ACC112 (cell line): ENCODE measurements at regions not wholly inside any gene's neighbourhood (a gene's known extent, or its start where the extent isn't known, plus 50 kb on each side); places are given as distances from the start of the nearest gene placed in this dataset.
A peak's percentile ranks its signal among the peaks of the same experiment; 100 is the strongest.
"Not testable (repeated sequence)": the region's sequence is repeated elsewhere in the genome, so short reads cannot be mapped to it uniquely, and the experiment has no call there.

ENCODE experiments used
- H2AFZ ChIP-seq: fragments of 200-600 bp; sonication (generic); one replicate; pipeline ENCODE4 v1.6.0; 2017; ENCODE audit warnings: antibody characterized with exemption, low read length; ENCODE audit not compliant: unreplicated experiment
- H3K27ac ChIP-seq: fragments of 200-600 bp; sonication (generic); 2 replicates; pipeline ENCODE4 v1.5.1; 2014; ENCODE audit warnings: low read depth, mild to moderate bottlenecking, antibody characterized with exemption, low read length, moderate library complexity
- H3K27me3 ChIP-seq: fragments of 200-600 bp; sonication (generic); 2 replicates; pipeline ENCODE4 v1.6.1; 2014; ENCODE audit warnings: mild to moderate bottlenecking, antibody characterized with exemption, low read length, moderate library complexity, mixed read lengths; ENCODE audit not compliant: insufficient read depth
- H3K36me3 ChIP-seq: fragments of 200-600 bp; sonication (generic); 2 replicates; pipeline ENCODE4 v1.6.1; 2016; ENCODE audit warnings: mild to moderate bottlenecking, antibody characterized with exemption, low read length, moderate library complexity, mixed read lengths; ENCODE audit not compliant: insufficient read depth
- H3K4me1 ChIP-seq: fragments of 200-600 bp; sonication (generic); one replicate; pipeline ENCODE4 v1.6.1; 2016; ENCODE audit warnings: low read length, mixed read lengths; ENCODE audit not compliant: insufficient read depth, unreplicated experiment, control insufficient read depth
- H3K4me3 ChIP-seq: fragments of 200-600 bp; sonication (generic); 2 replicates; pipeline ENCODE4 v1.5.1; 2014; ENCODE audit warnings: mild to moderate bottlenecking, low read depth, low read length
- H3K79me2 ChIP-seq: fragments of 200-600 bp; sonication (generic); one replicate; pipeline ENCODE4 v1.6.0; 2016; ENCODE audit warnings: low read length; ENCODE audit not compliant: control insufficient read depth, unreplicated experiment, insufficient read depth

DNA sequence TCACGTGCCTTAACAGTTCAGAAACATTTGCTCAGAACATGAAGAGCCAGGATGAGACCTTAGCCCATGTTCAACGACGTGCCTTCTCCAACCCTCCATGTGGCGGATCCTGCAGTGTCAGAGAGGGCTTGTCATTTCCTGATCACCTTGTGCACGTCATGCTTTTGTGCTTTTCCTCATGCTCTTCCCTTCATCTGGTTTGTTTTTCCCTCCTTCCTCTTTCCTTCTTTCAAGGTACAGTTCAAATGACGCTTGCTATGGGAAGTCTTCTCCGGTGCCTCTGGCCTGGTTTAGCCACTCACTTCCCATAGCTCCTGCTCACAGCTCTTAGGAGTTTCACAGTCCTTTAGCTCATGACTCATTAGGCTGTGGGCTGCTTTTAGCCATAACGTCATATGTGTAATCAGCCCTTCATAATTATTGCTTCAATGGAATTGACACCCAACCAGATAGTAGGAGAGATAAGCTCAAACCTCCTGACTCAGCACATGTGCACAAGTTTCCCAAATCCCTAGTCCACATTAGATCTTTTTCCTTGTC, 102.7 kb upstream of the CNKSR3 start:
- Histone ChIP-seq H2AFZ (no peak overlapping the region), H3K4me1 (peaks cover 3% of the 10 kb centered on the region), H3K4me3 (no peak overlapping the region), H3K27ac (no peak overlapping the region), H3K27me3 (no peaks in the 10 kb centered on the region), H3K79me2 (no peaks in the 10 kb centered on the region), H3K36me3 (no peaks in the 10 kb centered on the region)

GRCh38 chr6:154614101-154614500, 103.6 kb upstream of the CNKSR3 start:
- H3K27ac ChIP-seq, result no peak overlapping the region

DNA sequence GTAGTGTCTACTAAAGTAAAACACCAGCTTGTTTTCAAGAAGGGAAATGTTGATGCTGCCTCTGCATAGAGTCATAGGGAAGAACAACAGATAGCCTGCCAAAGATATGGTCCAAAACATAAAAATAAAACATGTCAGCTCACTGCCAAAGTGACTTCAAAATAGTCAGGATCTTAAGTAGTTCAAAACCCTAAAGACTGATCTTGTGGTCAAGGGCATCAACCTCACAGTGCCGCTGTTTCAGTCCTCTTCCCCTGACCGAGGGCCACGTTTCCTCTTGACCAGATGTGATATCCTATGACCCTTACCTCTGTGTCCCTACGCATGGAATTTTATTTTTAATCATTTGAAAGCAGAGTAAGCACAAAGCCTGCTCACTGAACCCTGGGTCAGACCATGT, 104.2 kb upstream of the CNKSR3 start:
- Histone ChIP-seq H3K27ac (no peak overlapping the region), H3K79me2 (no peaks in the 10 kb centered on the region), H3K27me3 (no peaks in the 10 kb centered on the region), H3K36me3 (no peaks in the 10 kb centered on the region), H2AFZ (no peak overlapping the region), H3K4me1 (peaks cover 3% of the 10 kb centered on the region), H3K4me3 (no peak overlapping the region)

More at GRCh38 chr6:154614101-154614500, 103.6 kb upstream of the CNKSR3 start:
- H3K4me3 ChIP-seq, result no peak overlapping the region
- H2AFZ ChIP-seq, result no peak overlapping the region
- no peaks in the 10 kb centered on the region for H3K36me3 ChIP-seq
- no peaks in the 10 kb centered on the region for H3K27me3 ChIP-seq
- no peaks in the 10 kb centered on the region for H3K79me2 ChIP-seq
- peaks cover 3% of the 10 kb centered on the region for H3K4me1 ChIP-seq

DNA sequence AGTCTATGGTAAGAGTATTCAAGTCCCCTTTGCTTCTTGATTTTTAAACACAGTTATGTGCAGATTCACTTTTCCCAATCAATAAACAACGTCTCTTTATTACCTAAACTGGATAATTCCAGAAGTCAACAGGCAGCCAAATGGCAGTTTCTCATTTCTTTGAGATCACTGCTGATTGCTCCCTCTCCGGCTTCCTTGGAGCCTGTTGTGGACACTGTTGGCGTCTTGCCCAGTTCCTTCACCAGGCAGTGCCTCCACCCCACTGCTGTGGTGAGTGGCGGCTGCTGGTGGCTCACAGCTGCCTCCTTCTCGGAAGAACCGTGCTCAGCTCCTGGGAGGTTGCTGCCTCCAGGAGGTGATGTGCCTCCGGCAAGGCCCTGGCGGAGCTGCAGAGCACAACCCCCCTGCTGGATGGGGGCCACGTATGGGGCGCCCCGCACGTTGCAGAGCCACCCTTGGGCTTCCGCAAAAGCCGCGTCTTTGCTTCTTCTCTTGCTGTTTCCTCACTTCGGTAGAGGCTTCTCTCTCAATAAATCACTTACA, 105.1 kb upstream of the CNKSR3 start:
- Histone ChIP-seq H3K36me3 (no peaks in the 10 kb centered on the region), H3K27ac (no peak overlapping the region), H2AFZ (no peak overlapping the region), H3K79me2 (no peaks in the 10 kb centered on the region), H3K4me3 (no peak overlapping the region), H3K4me1 (peaks cover 3% of the 10 kb centered on the region), H3K27me3 (no peaks in the 10 kb centered on the region)

DNA sequence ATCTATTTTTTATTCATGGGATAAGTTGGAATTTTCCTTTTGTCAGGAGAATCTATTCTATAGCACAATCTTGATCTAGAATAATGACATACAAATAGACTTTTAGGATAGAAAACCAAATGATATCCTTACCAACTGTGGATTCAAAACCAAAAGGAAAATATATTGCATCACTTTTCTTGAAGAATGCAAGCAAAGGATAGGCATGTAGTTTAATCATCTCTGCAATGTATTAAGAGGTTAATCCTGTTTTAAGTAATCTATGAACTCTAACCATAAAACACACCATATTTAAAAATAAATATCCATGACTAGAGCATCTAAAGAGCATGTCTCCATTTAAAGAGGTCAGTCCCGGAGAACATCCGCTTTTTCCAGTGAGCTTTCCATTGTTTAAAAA, 106.7 kb upstream of the CNKSR3 start:
- no peak overlapping the region for H3K4me3 ChIP-seq
- no peaks in the 10 kb centered on the region for H3K36me3 ChIP-seq
- H3K27me3 ChIP-seq, result no peaks in the 10 kb centered on the region
- H2AFZ ChIP-seq, result peak overlapping the region; percentile 19
- H3K27ac ChIP-seq, result no peak overlapping the region
- H3K79me2 ChIP-seq, result no peaks in the 10 kb centered on the region
- peaks cover 3% of the 10 kb centered on the region for H3K4me1 ChIP-seq

DNA sequence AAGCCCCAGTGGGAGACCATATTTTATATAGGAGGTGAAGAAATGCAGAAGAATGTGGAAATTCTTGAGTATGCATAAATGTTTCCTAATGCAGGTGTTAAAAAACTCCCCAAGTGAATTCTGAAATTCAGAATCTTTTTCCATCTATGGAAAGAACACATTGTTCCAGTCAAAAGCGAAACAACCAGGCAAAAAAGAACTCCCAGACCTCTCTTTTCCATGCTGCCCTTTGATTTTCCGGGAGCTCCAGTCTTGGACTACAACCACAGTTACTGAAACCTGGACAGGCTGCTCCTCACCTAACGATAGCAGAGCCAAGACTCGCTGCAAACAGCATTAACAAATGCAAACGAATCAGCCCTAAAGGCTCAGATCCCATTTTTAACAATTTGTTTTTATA, 108.7 kb upstream of the CNKSR3 start:
- no peak overlapping the region for H3K4me3 ChIP-seq
- H3K27ac ChIP-seq, result no peak overlapping the region
- no peaks in the 10 kb centered on the region for H3K36me3 ChIP-seq
- H2AFZ ChIP-seq, result no peak overlapping the region
- no peaks in the 10 kb centered on the region for H3K4me1 ChIP-seq
- H3K79me2 ChIP-seq, result no peaks in the 10 kb centered on the region
- no peaks in the 10 kb centered on the region for H3K27me3 ChIP-seq

DNA sequence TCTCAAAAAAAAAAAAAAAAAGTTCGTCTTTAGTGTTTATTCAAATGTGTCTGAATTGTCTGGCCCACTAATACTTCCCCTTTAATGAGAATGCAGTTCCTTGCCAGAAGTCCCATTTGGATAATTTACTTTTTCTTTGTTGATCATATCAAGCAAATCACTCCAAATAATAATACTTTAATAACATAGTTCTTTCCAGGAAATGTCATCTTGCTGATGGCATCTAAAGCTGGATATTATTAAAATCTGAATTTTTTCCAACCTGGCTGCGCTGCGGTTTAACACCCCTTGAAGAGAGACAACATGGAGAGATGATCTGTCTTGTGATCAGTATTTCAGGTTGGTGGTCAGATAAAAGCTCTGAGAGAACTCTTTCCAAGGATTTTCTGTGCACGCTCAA, 111.2 kb upstream of the CNKSR3 start:
- Histone ChIP-seq H3K4me1 (no peaks in the 10 kb centered on the region), H3K36me3 (no peaks in the 10 kb centered on the region), H2AFZ (no peak overlapping the region), H3K27me3 (no peaks in the 10 kb centered on the region), H3K4me3 (no peak overlapping the region), H3K79me2 (no peaks in the 10 kb centered on the region), H3K27ac (no peak overlapping the region)

DNA sequence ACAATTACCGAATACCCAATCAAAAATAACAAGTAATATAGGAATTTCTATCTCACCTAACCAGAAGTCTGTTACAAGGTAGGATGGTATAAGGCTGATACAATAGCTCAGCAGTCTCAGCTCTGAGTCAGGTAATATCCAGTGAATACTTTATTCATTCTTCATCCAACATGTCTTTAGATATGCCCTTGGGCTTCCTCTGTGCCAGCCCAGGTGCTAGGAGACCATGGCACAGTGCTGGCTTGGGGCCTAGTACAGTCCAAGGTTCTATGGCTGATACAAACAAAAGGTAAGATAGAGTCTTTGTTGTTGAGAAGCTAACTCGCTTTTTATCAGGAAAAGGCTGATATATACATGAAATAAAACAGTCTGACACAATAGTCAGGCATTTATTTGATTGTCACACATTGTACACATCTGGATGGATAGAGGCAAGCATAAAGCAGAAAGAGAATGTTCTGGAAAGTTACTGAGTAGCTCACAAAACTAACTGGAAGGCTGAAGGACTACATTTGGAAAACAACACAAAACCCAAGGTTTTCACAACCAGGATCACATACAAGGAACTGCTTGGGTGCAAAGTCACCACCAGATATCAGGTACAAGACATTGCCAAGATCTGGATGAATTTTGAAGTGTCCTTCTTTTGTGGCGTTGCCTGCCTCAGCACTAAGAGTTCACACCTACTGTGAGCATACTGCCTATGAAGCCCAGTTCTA, 110.4 kb upstream of the SCAF8 start:
- Histone ChIP-seq H3K36me3 (no peaks in the 10 kb centered on the region), H3K27ac (no peak overlapping the region), H3K4me3 (no peak overlapping the region), H3K79me2 (no peaks in the 10 kb centered on the region), H2AFZ (no peak overlapping the region), H3K4me1 (no peaks in the 10 kb centered on the region), H3K27me3 (no peaks in the 10 kb centered on the region)

GRCh38 chr6:154623391-154623790, 109.8 kb upstream of the SCAF8 start:
- Histone ChIP-seq H2AFZ (no peak overlapping the region), H3K4me1 (no peaks in the 10 kb centered on the region), H3K27me3 (no peaks in the 10 kb centered on the region), H3K27ac (no peak overlapping the region), H3K36me3 (no peaks in the 10 kb centered on the region), H3K4me3 (no peak overlapping the region), H3K79me2 (no peaks in the 10 kb centered on the region)

DNA sequence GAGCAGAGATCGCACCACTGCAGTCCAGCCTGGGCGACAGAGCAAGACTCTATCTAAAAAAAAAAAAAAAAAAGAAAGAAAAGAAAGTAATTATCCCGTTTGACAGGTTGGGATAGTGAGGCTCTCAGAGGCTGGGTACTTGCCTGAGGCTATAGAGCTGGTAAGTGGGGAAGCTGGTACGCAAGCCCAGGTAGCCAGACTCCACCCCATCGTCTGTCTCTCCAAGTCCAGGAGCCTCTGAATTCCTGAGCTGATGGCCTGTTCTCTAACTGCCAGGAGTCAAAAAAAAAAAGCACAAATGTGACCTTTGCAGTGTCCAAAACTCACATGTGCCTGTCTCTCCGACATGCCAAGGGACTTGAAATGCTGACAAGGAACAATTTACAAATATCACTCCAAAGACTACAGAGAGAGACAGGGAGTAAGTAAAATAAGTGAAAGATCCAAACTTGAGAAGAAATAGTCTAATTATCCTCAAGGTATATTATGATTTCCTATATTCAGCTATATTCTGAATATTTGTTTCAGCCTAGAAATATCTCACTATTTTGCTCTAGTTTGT, 109.1 kb upstream of the SCAF8 start:
- Histone ChIP-seq H3K4me3 (no peak overlapping the region), H3K79me2 (no peaks in the 10 kb centered on the region), H3K4me1 (no peaks in the 10 kb centered on the region), H3K27me3 (no peaks in the 10 kb centered on the region), H2AFZ (no peak overlapping the region), H3K27ac (no peak overlapping the region), H3K36me3 (no peaks in the 10 kb centered on the region)

- not testable (repeated sequence) for H3K79me2 ChIP-seq, H3K4me1 ChIP-seq, H3K27me3 ChIP-seq, H3K36me3 ChIP-seq, H2AFZ ChIP-seq, H3K27ac ChIP-seq, H3K4me3 ChIP-seq
These were observed 108.5 kb upstream of the SCAF8 start for GRCh38 chr6:154624727-154625126.
